Mesenchymal stem cell (in vitro differentiated cells and primary cell): ENCODE measurements at regions not wholly inside any gene's neighbourhood (a gene's known extent, or its start where the extent isn't known, plus 50 kb on each side); places are given as distances from the start of the nearest gene placed in this dataset.
"Not testable (repeated sequence)": the region's sequence is repeated elsewhere in the genome, so short reads cannot be mapped to it uniquely, and the experiment has no call there.

Experiments
- DNase-seq: peaks from one replicate; pipeline ENCODE4 v3.0.0-alpha.2; 2013
- H2AFZ ChIP-seq: one replicate; pipeline ENCODE4 v1.6.1; 2013; ENCODE audit warnings: low read depth, mild to moderate bottlenecking, control low read depth, inconsistent platforms, low read length, moderate library complexity
- H2AK5ac ChIP-seq: 2 replicates; pipeline ENCODE4 v1.6.1; 2013; ENCODE audit warnings: low read length, moderate library complexity, mild to moderate bottlenecking, inconsistent platforms; ENCODE audit not compliant: severe bottlenecking
- H2BK120ac ChIP-seq: one replicate; pipeline ENCODE4 v1.6.1; 2013; ENCODE audit warnings: low read depth, mild to moderate bottlenecking, inconsistent platforms, low read length, moderate library complexity
- H2BK12ac ChIP-seq, 2 experiments: one replicate each; pipeline ENCODE4 v1.6.1; 2013; ENCODE audit warnings: inconsistent platforms in 2 of 2, low read length in 2 of 2, mild to moderate bottlenecking in 2 of 2, moderate library complexity in 2 of 2, control low read depth in 1 of 2
- H2BK15ac ChIP-seq: one replicate; pipeline ENCODE4 v1.6.1; 2013; ENCODE audit warnings: mild to moderate bottlenecking, low read depth, inconsistent platforms; ENCODE audit not compliant: poor library complexity, severe bottlenecking
- H2BK5ac ChIP-seq: 2 replicates; pipeline ENCODE4 v1.6.1; 2013; ENCODE audit warnings: low read depth, mild to moderate bottlenecking, low read length, control low read depth, inconsistent platforms; ENCODE audit not compliant: poor library complexity, severe bottlenecking
- H3K14ac ChIP-seq, 2 experiments: one replicate each; pipeline ENCODE4 v1.6.1; 2013; ENCODE audit warnings: inconsistent platforms in 2 of 2, low read length in 2 of 2, control low read depth in 1 of 2, mild to moderate bottlenecking in 1 of 2, moderate library complexity in 1 of 2
- H3K18ac ChIP-seq, 2 experiments: one replicate each; pipeline ENCODE4 v1.6.1; 2013; ENCODE audit warnings: inconsistent platforms in 2 of 2, low read length in 2 of 2, control low read depth in 1 of 2, low read depth in 1 of 2, mild to moderate bottlenecking in 1 of 2
- H3K23ac ChIP-seq, 2 experiments: one replicate each; pipeline ENCODE4 v1.6.1; 2013; ENCODE audit warnings: inconsistent platforms in 2 of 2, low read length in 2 of 2, mild to moderate bottlenecking in 2 of 2, moderate library complexity in 2 of 2, control low read depth in 1 of 2
- H3K27ac ChIP-seq: 2 replicates; pipeline ENCODE4 v1.5.1; 2013; ENCODE audit warnings: mild to moderate bottlenecking, moderate library complexity, low read length, control low read depth, inconsistent platforms; ENCODE audit not compliant: poor library complexity, severe bottlenecking
- H3K27me3 ChIP-seq, 2 experiments: 2 replicates each; pipeline versions ENCODE4 v1.6.1 to v1.7.0; 2013; ENCODE audit warnings: low read length in 2 of 2, mild to moderate bottlenecking in 2 of 2, moderate library complexity in 2 of 2, control low read depth in 1 of 2, inconsistent platforms in 1 of 2; ENCODE audit not compliant: control insufficient read depth in 1 of 2, insufficient read depth in 1 of 2
- H3K36me3 ChIP-seq, 2 experiments: 2 replicates each; pipeline versions ENCODE4 v1.6.1 to v1.7.0; 2013; ENCODE audit warnings: low read length in 2 of 2, control low read depth in 1 of 2, inconsistent platforms in 1 of 2, low read depth in 1 of 2, mild to moderate bottlenecking in 1 of 2; ENCODE audit not compliant: insufficient read depth in 2 of 2, control insufficient read depth in 1 of 2
- H3K4ac ChIP-seq, 2 experiments: one replicate each; pipeline ENCODE4 v1.6.1; 2013; ENCODE audit warnings: inconsistent platforms in 2 of 2, low read length in 2 of 2, mild to moderate bottlenecking in 2 of 2, moderate library complexity in 2 of 2, control low read depth in 1 of 2, low read depth in 1 of 2
- H3K4me1 ChIP-seq: 2 replicates; pipeline ENCODE4 v1.6.1; 2013; ENCODE audit warnings: low read depth, low read length, control low read depth; ENCODE audit not compliant: control insufficient read depth, insufficient read depth
- H3K4me2 ChIP-seq: 2 replicates; pipeline ENCODE4 v1.6.1; 2013; ENCODE audit warnings: low read length, mild to moderate bottlenecking, inconsistent platforms; ENCODE audit not compliant: poor library complexity, severe bottlenecking
- H3K4me3 ChIP-seq, 2 experiments: 2 replicates each; pipeline versions ENCODE4 v1.5.1 to v1.7.0; 2013; ENCODE audit warnings: low read length in 2 of 2, mild to moderate bottlenecking in 2 of 2, control low read depth in 1 of 2, low read depth in 1 of 2; ENCODE audit not compliant: insufficient read depth in 1 of 2
- H3K79me1 ChIP-seq: replicated peaks from 2 replicates; pipeline ENCODE4 v1.6.1; 2013; ENCODE audit warnings: mild to moderate bottlenecking, control low read depth, low read length, inconsistent platforms; ENCODE audit not compliant: poor library complexity, severe bottlenecking
- H3K9ac ChIP-seq: 2 replicates; pipeline ENCODE4 v1.7.0; 2013; ENCODE audit warnings: mild to moderate bottlenecking, low read length, moderate library complexity
- H3K9me3 ChIP-seq: 2 replicates; pipeline ENCODE4 v1.7.0; 2013; ENCODE audit warnings: mild to moderate bottlenecking, low read length; ENCODE audit not compliant: control insufficient read depth
- H4K8ac ChIP-seq: one replicate; pipeline ENCODE4 v1.6.1; 2013; ENCODE audit warnings: inconsistent platforms, mild to moderate bottlenecking, low read length, moderate library complexity
- H4K91ac ChIP-seq: one replicate; pipeline ENCODE4 v1.6.1; 2013; ENCODE audit warnings: mild to moderate bottlenecking, low read length, inconsistent platforms
- WGBS: methylation state at CpG from one replicate; pipeline ENCODE4 v1.1.7; 2013; ENCODE audit warnings: mixed read lengths; 5-methylcytosine and 5-hydroxymethylcytosine counted together

DNA sequence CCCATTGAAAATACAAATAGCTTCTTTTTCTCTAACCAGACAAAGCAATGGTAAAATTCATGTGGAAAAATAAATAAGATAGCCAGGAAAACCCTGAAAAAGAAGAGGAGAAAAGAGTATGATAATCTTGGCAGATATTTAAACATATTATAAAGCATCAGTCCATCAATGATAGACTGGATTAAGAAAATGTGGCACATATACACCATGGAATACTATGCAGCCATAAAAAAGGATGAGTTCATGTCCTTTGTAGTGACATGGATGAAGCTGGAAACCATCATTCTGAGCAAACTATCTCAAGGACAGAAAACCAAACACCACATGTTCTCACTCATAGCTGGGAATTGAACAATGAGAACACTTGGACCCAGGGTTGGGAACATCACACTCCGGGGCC is 50.9 kb upstream of the CCND1 start:
- H3K9ac ChIP-seq, H3K14ac ChIP-seq, H3K23ac ChIP-seq: not testable (repeated sequence)

More for the DNA sequence above, 50.9 kb upstream of the CCND1 start:
- not testable (repeated sequence) for H3K27me3 ChIP-seq, H3K4ac ChIP-seq, H4K8ac ChIP-seq, H3K79me1 ChIP-seq, H2AFZ ChIP-seq, H3K4me3 ChIP-seq, H4K91ac ChIP-seq, H2BK15ac ChIP-seq, H3K9me3 ChIP-seq, H3K4me2 ChIP-seq, H3K4me1 ChIP-seq, H2AK5ac ChIP-seq, H2BK12ac ChIP-seq, H3K27ac ChIP-seq, H3K36me3 ChIP-seq, H2BK120ac ChIP-seq, H2BK5ac ChIP-seq, H3K18ac ChIP-seq, DNase-seq
- no CpG with 5 or more reads among the region's 1 CpG for WGBS
